Chondrocyte (in vitro differentiated cells): ENCODE measurements at regions not wholly inside any gene's neighbourhood (a gene's known extent, or its start where the extent isn't known, plus 50 kb on each side); places are given as distances from the start of the nearest gene placed in this dataset.

ENCODE experiments used
- DNase-seq: peaks from one replicate; pipeline ENCODE4 v3.0.0; 2021; ENCODE audit warnings: mixed read lengths, low spot score
- H3K27ac Mint-ChIP-seq: one replicate; pipeline ENCODE4 v1.8.0; 2021; ENCODE audit warnings: mild to moderate bottlenecking, moderate library complexity, mixed read lengths; ENCODE audit not compliant: unreplicated experiment
- H3K27me3 Mint-ChIP-seq: 2 replicates; pipeline ENCODE4 v1.8.0; 2021; ENCODE audit warnings: low read depth, mixed read lengths
- H3K36me3 Mint-ChIP-seq: 2 replicates; pipeline ENCODE4 v1.8.0; 2021; ENCODE audit warnings: low read depth, mixed read lengths
- H3K4me1 Mint-ChIP-seq: 2 replicates; pipeline ENCODE4 v1.8.0; 2021; ENCODE audit warnings: low read depth, mild to moderate bottlenecking, mixed read lengths
- H3K4me3 Mint-ChIP-seq: one replicate; pipeline ENCODE4 v1.8.0; 2021; ENCODE audit warnings: mild to moderate bottlenecking, moderate library complexity, mixed read lengths; ENCODE audit not compliant: unreplicated experiment
- H3K9me3 Mint-ChIP-seq: 2 replicates; pipeline ENCODE4 v1.8.0; 2021; ENCODE audit warnings: low read depth, mixed read lengths
- CTCF ChIP-seq: fragments of 200-600 bp; sonication (generic); IDR thresholded peaks from 2 replicates; pipeline ENCODE4 v1.5.0; 2021; ENCODE audit warnings: antibody characterized with exemption, mild to moderate bottlenecking, moderate library complexity

GRCh38 chr9:13648068-13648467 lies 368.6 kb upstream of the MPDZ start:
- no peak for TF ChIP-seq CTCF
- no peak for DNase-seq
- Mint-ChIP-seq H3K4me3 (no peak overlapping the region), H3K36me3 (peaks cover 2% of the 10 kb centered on the region), H3K9me3 (peaks cover 17% of the 10 kb centered on the region), H3K27ac (no peak overlapping the region), H3K4me1 (no peaks in the 10 kb centered on the region), H3K27me3 (no peaks in the 10 kb centered on the region)

GRCh38 chr9:13646500-13647021 lies 367.1 kb upstream of the MPDZ start:
- peaks cover 17% of the 10 kb centered on the region for H3K9me3 Mint-ChIP-seq
- no peak for DNase-seq
- H3K36me3 Mint-ChIP-seq, result peaks cover 2% of the 10 kb centered on the region
- no peak overlapping the region for H3K27ac Mint-ChIP-seq
- no peaks in the 10 kb centered on the region for H3K27me3 Mint-ChIP-seq
- no peak for TF ChIP-seq CTCF
- H3K4me1 Mint-ChIP-seq, result no peaks in the 10 kb centered on the region
- no peak overlapping the region for H3K4me3 Mint-ChIP-seq

- no peak for TF ChIP-seq CTCF
- DNase-seq, result no peak
- Mint-ChIP-seq H3K4me1 (no peaks in the 10 kb centered on the region), H3K9me3 (peaks cover 17% of the 10 kb centered on the region), H3K4me3 (no peak overlapping the region), H3K27ac (no peak overlapping the region), H3K36me3 (peaks cover 2% of the 10 kb centered on the region), H3K27me3 (no peaks in the 10 kb centered on the region)
These were observed 366.1 kb upstream of the MPDZ start for GRCh38 chr9:13645557-13645956.

GRCh38 chr9:13644675-13645074 lies 365.2 kb upstream of the MPDZ start:
- Mint-ChIP-seq H3K27ac (no peak overlapping the region), H3K4me3 (no peak overlapping the region), H3K27me3 (no peaks in the 10 kb centered on the region), H3K4me1 (no peaks in the 10 kb centered on the region), H3K36me3 (peaks cover 2% of the 10 kb centered on the region), H3K9me3 (peaks cover 19% of the 10 kb centered on the region)
- TF ChIP-seq CTCF, result no peak
- DNase-seq, result no peak

- H3K27me3 Mint-ChIP-seq, result no peaks in the 10 kb centered on the region
- DNase-seq, result no peak
- no peak for TF ChIP-seq CTCF
- no peak overlapping the region for H3K27ac Mint-ChIP-seq
- no peaks in the 10 kb centered on the region for H3K36me3 Mint-ChIP-seq
- no peak overlapping the region for H3K4me3 Mint-ChIP-seq
- H3K4me1 Mint-ChIP-seq, result no peaks in the 10 kb centered on the region
- H3K9me3 Mint-ChIP-seq, result peaks cover 9% of the 10 kb centered on the region
These were observed 363.2 kb upstream of the MPDZ start for GRCh38 chr9:13642646-13643045.
